WTC11 (cell line): ENCODE measurements at regions not wholly inside any gene's neighbourhood (a gene's known extent, or its start where the extent isn't known, plus 50 kb on each side); places are given as distances from the start of the nearest gene placed in this dataset.
"Not testable (repeated sequence)": the region's sequence is repeated elsewhere in the genome, so short reads cannot be mapped to it uniquely, and the experiment has no call there.

Experiments used
- ATAC-seq: fragments of 200-7000 bp; cut with Tn5 transposase; 2 replicates; pipeline ENCODE4 v1.10.0; 2021; ENCODE audit warnings: mild to moderate bottlenecking, moderate library complexity
- CTCF ChIA-PET: fragments of 300-600 bp; sonication (Branson Sonifier 250); formaldehyde crosslinking; loops from one replicate; lab custom pipeline; 2021; ENCODE audit warnings: antibody characterized with exemption; lab: Charles Lee
- POLR2A ChIA-PET: fragments of 350-600 bp; sonication (Branson Sonifier 250); formaldehyde crosslinking; loops from one replicate; lab custom pipeline; 2021; ENCODE audit warnings: antibody characterized with exemption; lab: Charles Lee
- DNase-seq: peaks from one replicate; pipeline ENCODE4 v3.0.0; 2021; ENCODE audit warnings: low spot score
- H3K27ac Mint-ChIP-seq: 2 replicates; pipeline ENCODE4 v1.8.0; 2021; ENCODE audit warnings: mixed read lengths
- H3K27me3 Mint-ChIP-seq: 2 replicates; pipeline ENCODE4 v1.8.0; 2021; ENCODE audit warnings: low read depth, mild to moderate bottlenecking, moderate library complexity, mixed read lengths
- H3K36me3 Mint-ChIP-seq: 2 replicates; pipeline ENCODE4 v1.8.0; 2021; ENCODE audit warnings: mixed read lengths
- H3K4me1 Mint-ChIP-seq: 2 replicates; pipeline ENCODE4 v1.8.0; 2022; ENCODE audit warnings: mixed read lengths
- H3K4me3 Mint-ChIP-seq: 2 replicates; pipeline ENCODE4 v1.8.0; 2021; ENCODE audit warnings: mild to moderate bottlenecking, moderate library complexity, mixed read lengths
- H3K9me3 Mint-ChIP-seq: 2 replicates; pipeline ENCODE4 v1.8.0; 2021; ENCODE audit warnings: mixed read lengths
- JUN ChIP-seq: sonication (generic); formaldehyde crosslinking; IDR thresholded peaks from 2 replicates; pipeline ENCODE4 v1.8.0; 2023; ENCODE audit warnings: mild to moderate bottlenecking, missing genetic modification reagents
- SMAD3 ChIP-seq: sonication (generic); formaldehyde crosslinking; IDR thresholded peaks from 2 replicates; pipeline ENCODE4 v1.8.0; 2022; ENCODE audit warnings: missing genetic modification reagents, mild to moderate bottlenecking, borderline replicate concordance
- TP53 ChIP-seq: sonication (generic); formaldehyde crosslinking; IDR thresholded peaks from 2 replicates; pipeline ENCODE4 v1.8.1; 2023; ENCODE audit warnings: mild to moderate bottlenecking, missing genetic modification reagents

GRCh38 chr15:77895742-77896141 is 181.8 kb downstream of the TBC1D2B start:
- no peak for ATAC-seq
- Mint-ChIP-seq H3K4me1 (no peaks in the 10 kb centered on the region), H3K9me3 (no peaks in the 10 kb centered on the region), H3K27me3 (no peaks in the 10 kb centered on the region), H3K4me3 (no peak overlapping the region), H3K36me3 (no peaks in the 10 kb centered on the region), H3K27ac (no peak overlapping the region)
- TF ChIP-seq SMAD3 (no peak), JUN (CRISPR knock-in tag) (no peak)
- ChIA-PET CTCF (no interaction called here), POLR2A (no interaction called here)
- DNase-seq = no peak

- H3K9me3 Mint-ChIP-seq, H3K4me1 Mint-ChIP-seq, ATAC-seq: not testable (repeated sequence)
Observed at GRCh38 chr15:77895145-77895544, 182.4 kb downstream of the TBC1D2B start.

GRCh38 chr15:77893671-77894640 is 183.6 kb downstream of the TBC1D2B start:
- CTCF ChIA-PET = interaction anchor here (0.6 kb wide), 1 partner anchor 365 kb away, joined by 3 read pairs; no protein-coding TSS in a partner anchor
- H3K27ac Mint-ChIP-seq, ATAC-seq: not testable (repeated sequence)

More at GRCh38 chr15:77895145-77895544, 182.4 kb downstream of the TBC1D2B start:
- POLR2A ChIA-PET, H3K27ac Mint-ChIP-seq, H3K36me3 Mint-ChIP-seq, H3K27me3 Mint-ChIP-seq, H3K4me3 Mint-ChIP-seq, DNase-seq, CTCF ChIA-PET: not testable (repeated sequence)

GRCh38 chr15:77893246-77893645 is 184.3 kb downstream of the TBC1D2B start:
- H3K9me3 Mint-ChIP-seq, H3K36me3 Mint-ChIP-seq, DNase-seq, H3K4me3 Mint-ChIP-seq, H3K27ac Mint-ChIP-seq, H3K27me3 Mint-ChIP-seq, H3K4me1 Mint-ChIP-seq, ATAC-seq, POLR2A ChIA-PET: not testable (repeated sequence)
- CTCF ChIA-PET = interaction anchor here (1.2 kb wide), 1 partner anchor 260 kb away, joined by 3 read pairs; no protein-coding TSS in a partner anchor

More at GRCh38 chr15:77893671-77894640, 183.6 kb downstream of the TBC1D2B start:
- H3K4me3 Mint-ChIP-seq, H3K36me3 Mint-ChIP-seq, H3K27me3 Mint-ChIP-seq, H3K9me3 Mint-ChIP-seq, DNase-seq, POLR2A ChIA-PET, H3K4me1 Mint-ChIP-seq: not testable (repeated sequence)

GRCh38 chr15:77892335-77892734 is 185.2 kb downstream of the TBC1D2B start:
- ChIA-PET POLR2A (no interaction called here), CTCF (interaction anchor here (1.2 kb wide), 1 partner anchor 259 kb away, joined by 3 read pairs; no protein-coding TSS in a partner anchor)
- no peaks in the 10 kb centered on the region for H3K9me3 Mint-ChIP-seq

GRCh38 chr15:77891862-77892261 is 185.6 kb downstream of the TBC1D2B start:
- ATAC-seq, DNase-seq, POLR2A ChIA-PET, H3K36me3 Mint-ChIP-seq, H3K27me3 Mint-ChIP-seq, H3K4me3 Mint-ChIP-seq, H3K4me1 Mint-ChIP-seq, H3K27ac Mint-ChIP-seq, H3K9me3 Mint-ChIP-seq: not testable (repeated sequence)
- CTCF ChIA-PET = interaction anchor here (1.2 kb wide), 1 partner anchor 258 kb away, joined by 3 read pairs; no protein-coding TSS in a partner anchor

More at GRCh38 chr15:77892335-77892734, 185.2 kb downstream of the TBC1D2B start:
- Mint-ChIP-seq H3K36me3 (no peaks in the 10 kb centered on the region), H3K27ac (no peak overlapping the region), H3K4me1 (no peaks in the 10 kb centered on the region), H3K4me3 (no peak overlapping the region), H3K27me3 (no peaks in the 10 kb centered on the region)
- ATAC-seq (no peak), DNase-seq (no peak)
- TF ChIP-seq TP53 (CRISPR knock-in tag) = no peak

- H3K9me3 Mint-ChIP-seq, POLR2A ChIA-PET, H3K27ac Mint-ChIP-seq, CTCF ChIA-PET, H3K4me3 Mint-ChIP-seq, H3K27me3 Mint-ChIP-seq, DNase-seq, H3K36me3 Mint-ChIP-seq, ATAC-seq, H3K4me1 Mint-ChIP-seq: not testable (repeated sequence)
Observed at GRCh38 chr15:77890911-77891801, 186.4 kb downstream of the TBC1D2B start.

- CTCF ChIA-PET = interaction anchor here (1.2 kb wide), 1 partner anchor 15 kb away, joined by 4 read pairs; no protein-coding TSS in a partner anchor
- H3K4me3 Mint-ChIP-seq, DNase-seq, H3K4me1 Mint-ChIP-seq, POLR2A ChIA-PET, H3K9me3 Mint-ChIP-seq, H3K36me3 Mint-ChIP-seq, H3K27me3 Mint-ChIP-seq, H3K27ac Mint-ChIP-seq, ATAC-seq: not testable (repeated sequence)
Observed at GRCh38 chr15:77889828-77890725, 187.4 kb downstream of the TBC1D2B start.
